ENCODE measurements at regions not wholly inside any gene's neighbourhood (a gene's known extent, or its start where the extent isn't known, plus 50 kb on each side); places are given as distances from the start of the nearest gene placed in this dataset.

GRCh38 chr20:12882832-12883506 lies 125.8 kb upstream of the SPTLC3 start:
- peak; percentile 2 for DNase-seq (ENCODE audit: low spot score)

GRCh38 chr20:12883507-12883885 lies 125.3 kb upstream of the SPTLC3 start:
- no peak for DNase-seq (ENCODE audit: low spot score)

GRCh38 chr20:12886618-12887363 lies 122.0 kb upstream of the SPTLC3 start:
- DNase-seq (ENCODE audit: low spot score), result no peak

- no peak for DNase-seq (ENCODE audit: low spot score)
Measured at GRCh38 chr20:12891643-12892042, 117.1 kb upstream of the SPTLC3 start.

DNA sequence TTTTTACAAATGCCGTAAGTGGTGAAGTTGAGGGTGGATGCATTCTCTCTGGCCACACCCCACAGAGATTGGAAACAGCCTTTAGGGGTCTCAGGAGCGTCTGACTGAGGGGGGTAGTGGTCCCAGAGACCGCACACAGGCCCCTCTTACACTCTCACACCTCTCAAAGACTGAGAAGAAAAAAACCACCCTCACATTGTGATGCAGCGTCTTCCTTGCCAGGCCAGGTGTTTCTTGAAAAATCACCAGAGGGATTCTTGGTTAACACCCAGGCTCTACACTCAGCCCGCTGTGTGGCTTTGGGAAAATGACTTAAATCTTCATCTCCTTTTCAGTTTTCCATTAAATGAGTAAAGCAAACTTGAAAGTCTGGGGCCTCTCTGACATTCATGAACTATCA lies 115.8 kb upstream of the SPTLC3 start:
- no peak for DNase-seq (ENCODE audit: low spot score)

DNA sequence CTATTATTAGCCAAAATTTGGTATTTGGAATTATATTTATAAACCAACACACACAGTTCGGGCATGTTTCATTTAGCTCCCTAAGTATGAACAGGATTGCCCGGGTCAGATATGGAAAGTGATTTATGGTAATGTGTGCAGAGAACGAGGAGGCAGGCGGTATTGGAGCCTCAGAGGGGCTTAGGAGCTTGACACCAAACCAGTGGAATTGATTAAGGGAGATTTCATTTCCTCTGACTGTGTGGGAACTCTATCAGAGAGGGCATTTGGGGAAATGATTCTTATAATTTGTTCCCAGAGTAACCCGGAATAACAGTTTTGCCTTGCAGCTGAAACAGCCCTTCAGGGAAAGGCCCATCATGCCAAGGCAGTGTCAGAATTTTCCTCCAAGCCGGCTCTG lies 115.1 kb upstream of the SPTLC3 start:
- DNase-seq (ENCODE audit: low spot score), result no peak

DNA sequence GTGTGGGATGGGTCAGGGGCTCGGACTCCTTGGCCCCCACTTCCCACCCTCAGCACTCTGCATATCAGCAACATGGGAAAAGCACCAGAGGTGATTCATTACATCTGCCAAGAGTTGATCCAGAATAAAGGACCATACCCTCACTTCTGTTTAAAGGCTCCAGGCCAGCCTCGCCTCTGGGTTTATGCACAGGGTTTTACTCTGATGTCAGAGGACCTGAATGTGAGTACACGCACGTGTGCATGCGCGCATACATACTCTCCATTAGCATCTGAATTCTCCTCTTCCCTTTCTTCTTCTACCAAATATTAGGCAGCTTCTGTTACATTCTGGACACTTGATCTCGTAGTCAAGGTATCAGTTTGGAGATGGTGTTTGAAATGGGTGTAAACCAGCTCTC lies 114.7 kb upstream of the SPTLC3 start:
- no peak for DNase-seq (ENCODE audit: low spot score)

DNA sequence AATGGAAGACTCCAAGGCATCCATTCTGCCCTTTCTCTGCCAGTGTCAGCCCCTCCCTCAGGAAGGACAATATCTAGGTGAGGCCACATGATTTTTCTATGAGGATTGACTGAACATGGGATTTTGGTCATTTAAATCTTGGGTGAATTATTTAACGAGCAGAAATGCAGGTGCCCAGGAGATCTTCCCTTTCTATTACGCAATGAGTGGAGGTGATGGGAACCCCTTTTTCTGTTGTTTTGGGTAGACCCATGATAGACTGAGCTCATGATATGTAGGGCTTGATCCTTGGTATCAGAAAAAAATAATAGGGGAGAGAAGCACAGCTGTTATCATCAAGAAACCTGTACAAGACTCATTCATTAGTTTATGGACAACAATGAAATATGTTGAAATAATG lies 112.6 kb upstream of the SPTLC3 start:
- no peak for DNase-seq (ENCODE audit: low spot score)

GRCh38 chr20:12902992-12903391 lies 105.8 kb upstream of the SPTLC3 start:
- DNase-seq (ENCODE audit: low spot score), result no peak

DNA sequence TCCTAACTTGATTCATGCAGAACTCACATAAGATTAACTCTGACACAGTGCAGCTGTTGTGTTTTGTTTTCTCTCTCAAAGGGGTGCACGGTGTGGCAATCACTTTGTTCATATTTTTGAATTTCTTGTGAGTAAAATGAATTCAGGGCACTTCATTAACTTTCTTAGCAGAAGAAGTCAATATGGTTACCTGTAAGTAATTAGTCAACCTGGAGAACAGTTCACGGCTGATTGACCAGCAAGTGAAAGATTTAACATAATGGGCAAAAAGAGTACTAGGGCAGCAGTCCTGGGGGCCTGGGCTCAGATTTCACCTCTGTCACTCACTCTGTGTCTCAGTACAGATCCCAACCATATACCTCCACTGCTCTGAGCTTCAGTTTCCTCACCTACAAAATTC lies 102.4 kb upstream of the SPTLC3 start:
- no peak for DNase-seq (ENCODE audit: low spot score)

DNA sequence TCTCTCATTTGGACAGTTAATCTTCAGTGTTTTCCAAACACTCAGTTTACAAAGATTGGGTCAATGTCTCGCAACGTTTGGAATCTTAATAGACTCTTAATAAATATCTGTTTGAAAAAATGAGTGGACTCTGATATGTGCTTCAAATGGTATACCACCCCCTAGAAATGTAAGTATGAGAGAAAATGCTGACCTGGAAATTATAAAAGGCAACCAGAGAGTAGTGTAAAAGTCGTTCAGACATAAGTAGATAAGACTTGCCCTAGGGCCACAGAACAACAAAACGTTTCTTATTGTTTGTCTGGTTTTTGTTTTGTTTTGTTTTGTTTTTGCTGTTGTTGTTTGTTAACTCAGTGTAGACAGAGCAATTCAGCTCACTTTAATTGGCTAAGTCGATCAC lies 97.4 kb upstream of the SPTLC3 start:
- DNase-seq (ENCODE audit: low spot score), result no peak

DNA sequence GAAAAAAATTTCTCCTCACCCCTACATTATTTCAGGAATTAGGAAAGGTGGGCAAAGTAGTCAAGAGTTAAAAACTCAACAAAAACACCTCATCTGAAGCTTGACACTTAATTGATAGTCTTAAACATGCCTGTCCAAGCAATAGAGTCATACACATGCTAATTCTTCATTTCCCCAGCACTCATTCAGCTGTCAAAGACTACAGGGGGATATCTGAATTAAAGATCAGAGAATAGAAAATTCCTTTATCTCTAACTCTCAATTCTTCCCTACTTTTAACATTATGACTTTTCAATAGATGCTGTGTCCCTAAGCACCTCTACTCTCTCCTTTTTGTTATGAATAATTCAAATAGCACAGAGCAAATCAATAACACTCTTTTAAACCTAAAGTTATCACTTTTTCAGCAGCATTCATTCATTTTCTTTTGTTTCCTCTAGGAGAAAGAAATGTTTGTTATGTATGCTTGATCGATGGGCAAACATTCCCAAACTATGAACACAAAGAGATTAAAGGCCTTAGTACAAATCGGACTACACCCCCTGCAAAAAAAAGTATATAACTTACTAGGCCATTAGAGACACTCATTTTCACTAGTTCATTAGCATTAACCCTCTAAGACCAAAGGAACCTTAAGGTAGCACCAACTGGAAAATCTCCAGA lies 94.9 kb upstream of the SPTLC3 start:
- DNase-seq (ENCODE audit: low spot score), result no peak

GRCh38 chr20:12914804-12915203 lies 94.0 kb upstream of the SPTLC3 start:
- DNase-seq (ENCODE audit: low spot score), result no peak

DNA sequence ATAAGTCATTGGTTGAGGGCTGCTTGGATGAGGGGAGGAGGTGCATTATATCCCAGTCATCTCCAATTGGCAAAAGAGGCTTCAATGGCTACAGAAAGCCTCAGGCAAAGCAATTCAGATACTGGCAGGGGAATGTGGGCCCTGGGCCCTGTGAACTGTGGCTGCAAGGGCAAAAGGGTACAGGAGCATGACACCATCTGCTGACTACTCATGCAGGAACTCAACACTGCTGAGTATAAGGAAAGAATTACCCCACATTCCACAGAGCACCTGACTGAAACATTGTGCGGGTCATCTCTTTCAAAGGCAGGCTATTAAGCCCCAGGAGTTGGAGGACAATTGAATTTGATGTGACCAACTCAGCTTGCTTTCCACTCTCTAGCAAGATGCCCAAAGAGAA lies 92.1 kb upstream of the SPTLC3 start:
- DNase-seq (ENCODE audit: low spot score), result no peak

- no peak for DNase-seq (ENCODE audit: low spot score)
Measured at GRCh38 chr20:12924126-12924525, 84.6 kb upstream of the SPTLC3 start.

DNA sequence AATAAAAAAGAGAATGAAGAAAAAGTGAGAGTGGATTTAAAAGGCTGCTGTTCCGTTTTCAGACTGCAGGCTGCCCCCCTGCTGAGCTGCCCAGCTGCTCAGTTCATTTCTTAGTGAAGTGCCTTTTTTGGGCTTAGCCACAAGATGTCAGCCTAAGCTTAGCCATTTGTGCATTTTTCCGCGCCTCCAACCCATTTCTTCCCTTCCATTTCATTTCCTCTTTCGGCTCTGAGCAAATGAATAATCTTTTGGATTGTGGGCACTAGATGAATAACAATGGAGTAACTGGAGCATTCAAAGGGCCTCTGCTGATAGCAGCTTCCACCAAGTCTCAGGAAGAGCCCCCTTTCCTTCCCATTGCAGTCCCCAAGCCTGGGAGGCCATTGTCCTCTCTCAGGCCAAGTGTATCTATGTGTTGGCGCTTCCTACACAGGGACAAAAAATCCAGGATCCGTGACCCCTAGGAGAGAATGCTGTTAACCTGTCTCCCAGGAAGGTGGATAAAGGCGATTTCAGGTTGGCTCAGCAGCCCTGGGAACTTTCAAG lies 83.5 kb upstream of the SPTLC3 start:
- peak; percentile 78 for DNase-seq (ENCODE audit: low spot score)

- no peak for DNase-seq (ENCODE audit: low spot score)
Measured at GRCh38 chr20:12925863-12926793, 82.6 kb upstream of the SPTLC3 start.

- no peak for DNase-seq (ENCODE audit: low spot score)
Measured at GRCh38 chr20:12927489-12927888, 81.3 kb upstream of the SPTLC3 start.

DNA sequence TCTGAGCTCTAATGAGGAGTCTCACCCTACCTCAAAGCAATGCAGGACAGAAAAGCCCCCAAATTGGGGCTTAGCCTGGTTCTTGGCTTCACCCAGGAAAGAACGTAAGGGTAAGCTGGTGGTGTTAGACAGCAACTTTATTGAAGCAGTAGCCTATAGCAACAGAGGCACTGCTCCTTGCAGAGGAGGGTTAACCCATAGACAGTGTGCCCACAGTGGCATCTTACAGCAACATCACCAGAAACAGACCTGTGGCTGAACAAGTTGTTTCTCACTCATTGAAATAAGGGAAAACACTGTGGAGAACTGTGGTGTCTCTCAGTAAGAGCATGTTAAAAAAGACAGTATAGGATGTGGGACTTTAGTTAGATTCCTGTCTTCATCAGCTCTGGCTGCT lies 80.4 kb upstream of the SPTLC3 start:
- no peak for DNase-seq (ENCODE audit: low spot score)

GRCh38 chr20:12928755-12929401 lies 79.9 kb upstream of the SPTLC3 start:
- no peak for DNase-seq (ENCODE audit: low spot score)

DNA sequence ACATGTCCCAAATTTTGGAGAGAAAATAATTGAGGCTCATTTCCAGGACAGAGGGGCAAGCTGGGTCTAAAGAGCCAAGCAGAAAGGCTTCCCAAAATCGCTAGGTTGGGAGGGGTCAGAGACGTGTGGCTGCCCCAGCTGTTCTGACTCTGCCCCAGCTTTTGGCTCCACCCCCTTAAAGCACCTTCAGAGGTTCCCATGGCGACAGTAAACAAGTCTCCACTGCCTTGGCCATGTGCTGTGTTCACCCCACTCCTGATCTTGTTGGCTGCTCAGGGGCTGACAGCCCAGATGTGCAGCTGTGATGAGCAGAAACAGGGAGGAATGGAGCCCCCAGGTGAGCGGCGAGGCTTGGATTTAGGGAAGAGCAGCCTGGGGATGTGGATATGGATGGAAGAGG lies 72.8 kb upstream of the SPTLC3 start:
- no peak for DNase-seq (ENCODE audit: low spot score)

Data from SK-N-DZ (cell line).